HG02610 (cell line): ENCODE measurements at regions not wholly inside any gene's neighbourhood (a gene's known extent, or its start where the extent isn't known, plus 50 kb on each side); places are given as distances from the start of the nearest gene placed in this dataset.

Experiments
- ATAC-seq: cut with Tn5 transposase; IDR thresholded peaks from one replicate; pipeline ENCODE4 v1.9.1; 2021; ENCODE audit warnings: mild to moderate bottlenecking, moderate library complexity; ENCODE audit not compliant: unreplicated experiment

DNA sequence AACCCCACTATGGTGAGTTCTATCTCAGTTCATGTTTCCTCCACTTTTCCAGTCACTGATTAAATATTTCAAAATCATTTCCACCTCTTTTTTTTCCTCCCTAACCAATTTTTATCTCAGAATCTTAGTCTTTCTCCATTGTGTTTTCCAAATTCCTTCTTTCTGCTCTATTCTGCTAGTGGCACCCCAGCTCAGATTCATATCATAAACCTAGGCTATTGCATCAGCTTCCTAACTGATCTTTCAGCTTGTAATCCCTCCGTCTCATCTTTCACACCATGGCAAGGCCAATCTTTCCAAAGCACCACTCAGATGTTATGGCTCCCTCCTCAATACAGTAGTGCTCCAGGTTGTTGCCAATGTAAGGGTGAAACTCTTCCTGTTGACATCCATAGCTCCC lies 631.9 kb downstream of the PLPP3 start:
- no peak for ATAC-seq

DNA sequence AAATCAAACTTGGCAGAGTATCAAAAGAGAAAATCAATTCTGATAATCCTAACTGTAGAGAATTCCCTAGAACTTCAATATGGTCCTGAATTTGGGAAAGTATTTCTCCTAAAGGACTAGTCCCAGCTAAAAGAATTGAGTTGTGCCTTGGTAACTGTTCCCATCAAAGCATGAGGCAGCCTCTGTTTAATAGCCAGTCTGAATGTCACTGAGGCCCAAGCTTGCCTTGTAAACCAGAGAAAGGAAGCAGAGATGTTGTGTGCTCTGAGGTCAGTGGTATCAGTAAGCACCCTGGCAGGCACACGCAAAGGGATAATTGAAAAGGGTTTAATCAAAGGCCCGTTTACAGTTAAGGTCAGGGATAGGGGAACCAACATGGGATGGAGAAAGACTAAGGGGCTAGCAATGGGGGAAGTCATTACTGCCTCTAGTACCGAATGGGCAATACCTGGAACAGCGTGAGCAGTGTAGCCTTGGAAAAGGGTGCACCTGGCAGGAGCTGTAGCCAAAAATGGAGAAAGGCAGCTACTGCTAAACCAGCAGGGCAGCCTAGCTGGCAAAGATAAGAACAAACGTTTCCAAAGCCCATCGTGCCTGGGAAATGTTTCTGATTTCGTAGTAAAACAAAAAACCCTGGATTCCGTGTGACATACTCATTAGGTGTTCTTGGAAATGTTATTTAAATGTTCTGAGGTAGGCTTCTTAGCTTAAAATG lies 635.5 kb downstream of the PLPP3 start:
- no peak for ATAC-seq

DNA sequence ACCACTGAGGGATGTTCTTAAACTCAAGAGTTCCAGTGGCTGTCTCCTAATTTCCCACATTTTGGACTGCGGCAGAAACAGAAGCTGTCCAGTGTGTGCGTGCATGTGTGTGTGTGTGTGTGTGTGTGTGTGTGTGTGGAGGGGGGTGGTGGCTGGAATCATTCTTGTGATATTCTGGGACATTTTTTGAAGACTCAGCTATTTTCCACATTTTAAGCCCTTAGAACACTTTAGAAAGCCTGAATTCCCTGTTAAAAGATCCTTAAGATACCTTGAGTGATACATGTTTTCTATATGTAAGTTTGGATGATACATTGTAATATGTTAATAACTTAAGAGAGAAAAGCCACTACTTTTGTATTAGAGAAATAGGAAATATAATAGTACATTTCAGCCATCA lies 636.4 kb downstream of the PLPP3 start:
- no peak for ATAC-seq

DNA sequence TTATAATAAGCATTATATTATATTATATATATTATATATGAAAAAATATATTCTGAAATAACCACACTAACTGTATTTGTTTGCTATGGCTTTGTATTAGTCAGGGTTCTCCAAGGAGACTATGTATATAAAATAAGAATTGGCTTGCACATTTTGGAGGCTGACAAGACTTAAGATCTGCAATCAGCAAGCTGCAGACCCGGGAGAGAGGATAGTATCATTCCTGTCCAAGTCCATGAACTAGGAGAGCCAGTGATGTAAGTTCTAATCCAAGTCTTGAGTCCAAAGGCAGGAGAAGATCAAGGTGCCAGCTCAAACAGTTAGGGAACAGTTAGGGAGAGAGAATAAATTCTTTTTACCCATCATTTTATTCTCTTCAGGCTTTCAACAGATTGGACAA lies 639.5 kb downstream of the PLPP3 start:
- ATAC-seq = no peak

DNA sequence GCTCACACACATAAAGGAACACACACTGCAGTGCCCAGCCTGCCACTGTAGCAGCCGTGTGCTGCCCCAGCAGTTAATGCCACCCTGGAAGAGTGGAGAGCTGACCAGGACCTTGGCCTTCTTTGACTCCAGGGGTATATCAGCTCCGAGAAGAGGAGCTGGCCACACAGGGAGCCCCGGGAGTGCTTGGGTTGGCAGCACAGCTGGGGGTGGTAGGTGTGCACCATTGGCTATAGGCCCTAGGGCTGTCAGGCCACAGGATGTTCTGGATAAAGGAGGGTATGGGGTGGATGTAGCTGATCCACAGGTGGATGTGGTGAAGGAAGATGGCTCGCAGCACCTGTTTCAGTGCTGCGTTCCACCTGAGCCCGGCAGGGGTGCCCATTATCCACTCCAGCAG lies 640.5 kb downstream of the PLPP3 start:
- ATAC-seq = no peak

DNA sequence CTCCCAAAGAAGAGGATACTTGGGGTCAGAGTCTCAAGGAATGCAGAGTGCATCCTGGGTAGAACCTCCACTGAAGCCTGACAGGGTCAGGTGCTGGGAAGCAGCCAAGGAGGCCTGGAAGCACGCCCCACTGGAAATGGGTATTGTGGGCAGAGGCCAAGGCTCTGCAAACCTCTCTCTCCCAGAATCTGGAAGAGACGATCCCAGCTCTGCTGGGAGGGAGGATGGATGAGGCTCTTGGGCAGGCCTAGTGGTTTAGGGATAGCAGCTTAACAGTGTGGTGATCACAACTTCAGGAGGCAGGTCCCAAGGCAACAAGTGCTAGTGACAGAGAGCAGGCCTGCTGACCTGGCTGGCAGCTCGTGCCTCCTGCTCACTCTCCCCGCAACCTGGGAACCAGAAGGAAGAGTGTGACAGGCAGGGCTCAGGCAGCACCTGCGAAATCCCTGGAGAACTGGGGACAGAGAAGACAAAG lies 641.0 kb downstream of the PLPP3 start:
- ATAC-seq = no peak

DNA sequence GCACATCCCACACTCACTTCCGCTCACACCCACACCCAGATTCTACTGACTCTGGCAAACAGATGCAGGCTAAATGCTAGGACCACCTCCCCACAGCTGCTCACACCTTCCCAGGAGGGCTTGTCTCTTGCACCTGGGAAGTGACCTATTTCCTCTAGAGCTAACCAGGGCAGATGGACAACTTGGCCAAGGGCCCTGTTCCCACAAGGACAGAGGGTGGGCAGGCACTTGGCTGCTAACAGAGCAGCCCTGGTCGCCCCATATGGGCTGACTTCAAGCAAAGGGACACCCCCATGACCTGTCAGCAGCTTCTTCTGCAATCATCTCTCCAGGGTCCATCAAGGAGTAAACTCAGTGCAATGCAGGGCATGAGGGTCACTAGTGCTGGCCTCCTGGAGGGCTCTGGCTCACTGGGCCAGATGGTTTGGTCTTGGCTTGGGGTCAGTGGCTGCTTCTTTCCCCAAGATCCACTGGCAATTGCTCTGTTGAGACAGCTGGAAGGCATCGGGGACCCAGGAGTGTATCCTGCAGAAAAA lies 641.5 kb downstream of the PLPP3 start:
- ATAC-seq = no peak

DNA sequence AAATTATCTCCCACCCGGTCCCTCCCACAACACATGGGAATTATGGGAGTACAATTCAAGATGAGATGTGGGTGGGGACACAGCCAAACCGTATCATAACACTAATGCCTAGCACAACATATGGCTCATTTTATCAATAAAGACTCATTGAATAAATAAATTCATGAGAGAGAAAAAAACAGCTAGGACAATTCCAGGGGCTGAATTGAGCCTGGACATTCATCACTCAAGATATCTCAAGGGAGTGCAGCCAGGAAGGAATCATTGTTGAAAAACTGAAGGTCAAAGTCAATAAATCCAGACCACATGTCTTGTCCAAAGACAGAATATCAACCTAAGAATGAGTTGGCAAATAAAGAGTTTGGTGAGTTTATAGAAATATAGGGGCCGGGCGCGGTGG lies 644.1 kb downstream of the PLPP3 start:
- no peak for ATAC-seq

GRCh38 chr1:55932402-55932801 lies 647.0 kb downstream of the PLPP3 start:
- ATAC-seq = no peak

- ATAC-seq = no peak
Measured at GRCh38 chr1:55931081-55931940, 648.1 kb downstream of the PLPP3 start.

DNA sequence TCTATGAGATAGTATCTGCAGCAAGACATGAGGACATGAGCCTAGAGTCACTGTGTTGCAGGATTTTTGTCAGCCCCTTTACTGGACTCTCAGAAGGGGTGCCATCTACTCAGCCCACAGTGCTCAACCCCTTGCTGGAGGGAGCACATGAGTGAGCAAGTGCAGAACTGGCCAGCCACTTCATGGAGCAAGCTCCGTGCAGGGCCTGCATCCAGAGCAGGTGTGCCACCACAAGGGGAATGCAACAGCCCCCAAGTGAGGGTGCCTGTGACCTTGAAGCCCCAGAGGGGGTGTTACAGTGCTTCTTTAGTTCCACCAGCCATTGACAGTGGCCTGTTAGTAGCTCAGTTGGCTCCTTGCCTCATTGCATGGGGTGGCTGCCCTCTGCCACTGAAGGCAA lies 649.7 kb downstream of the PLPP3 start:
- no peak for ATAC-seq

GRCh38 chr1:55928576-55928975 lies 650.8 kb downstream of the PLPP3 start:
- ATAC-seq = no peak

- ATAC-seq = no peak
Measured at GRCh38 chr1:55927702-55928290, 651.6 kb downstream of the PLPP3 start.

DNA sequence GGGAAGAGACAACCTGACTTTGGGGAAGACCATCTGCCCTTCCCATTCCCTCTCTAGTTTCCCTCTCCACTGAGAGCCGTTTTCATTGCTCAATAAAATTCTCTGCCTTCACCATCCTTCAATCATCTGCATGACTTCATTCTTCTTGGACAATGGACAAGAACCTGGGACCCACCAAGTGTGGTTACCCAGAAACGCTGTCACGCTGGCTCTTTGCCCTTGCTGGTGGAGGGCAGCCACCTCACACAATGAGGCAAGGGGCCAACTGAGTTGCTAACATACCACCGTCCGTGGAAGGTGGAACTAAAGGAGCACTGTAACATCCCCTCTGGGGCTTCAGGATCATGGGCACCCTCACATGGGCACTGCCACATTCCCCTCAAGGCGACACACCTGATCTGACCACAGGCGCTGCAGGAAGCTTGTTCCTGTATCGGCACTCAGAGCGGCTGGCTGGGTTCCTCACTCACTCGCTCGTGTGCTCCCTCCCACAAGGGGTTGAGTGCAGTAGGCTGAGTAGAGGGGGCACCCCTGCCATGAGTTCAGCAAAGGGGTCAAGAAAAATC lies 652.4 kb downstream of the PLPP3 start:
- no peak for ATAC-seq

- no peak for ATAC-seq
Measured at GRCh38 chr1:55916907-55917306, 662.5 kb downstream of the PLPP3 start.

DNA sequence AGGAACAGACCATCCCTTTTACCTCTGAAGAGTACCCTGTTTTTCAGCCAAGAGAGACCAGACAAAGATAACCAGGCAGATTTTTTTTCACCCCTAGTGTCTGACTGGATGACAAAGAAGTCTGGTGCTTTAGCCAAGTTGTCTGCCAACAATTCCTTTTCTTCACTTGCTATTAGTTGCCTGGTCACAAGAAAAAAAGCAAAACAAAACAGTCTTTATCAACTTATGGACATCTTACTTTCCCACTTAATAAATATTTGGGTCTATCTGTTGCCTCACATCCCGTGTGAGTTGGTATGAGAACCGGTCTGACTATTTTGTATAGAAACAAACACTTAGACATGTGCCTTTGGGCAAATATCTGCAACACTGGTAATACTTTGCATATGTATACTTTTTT lies 662.9 kb downstream of the PLPP3 start:
- ATAC-seq = no peak

- no peak for ATAC-seq
Measured at GRCh38 chr1:55913565-55913964, 665.8 kb downstream of the PLPP3 start.

- no peak for ATAC-seq
Measured at GRCh38 chr1:55912438-55912837, 666.9 kb downstream of the PLPP3 start.

- ATAC-seq = no peak
Measured at GRCh38 chr1:55904541-55904940, 674.8 kb downstream of the PLPP3 start.

GRCh38 chr1:55898181-55898580 lies 681.2 kb downstream of the PLPP3 start:
- no peak for ATAC-seq

DNA sequence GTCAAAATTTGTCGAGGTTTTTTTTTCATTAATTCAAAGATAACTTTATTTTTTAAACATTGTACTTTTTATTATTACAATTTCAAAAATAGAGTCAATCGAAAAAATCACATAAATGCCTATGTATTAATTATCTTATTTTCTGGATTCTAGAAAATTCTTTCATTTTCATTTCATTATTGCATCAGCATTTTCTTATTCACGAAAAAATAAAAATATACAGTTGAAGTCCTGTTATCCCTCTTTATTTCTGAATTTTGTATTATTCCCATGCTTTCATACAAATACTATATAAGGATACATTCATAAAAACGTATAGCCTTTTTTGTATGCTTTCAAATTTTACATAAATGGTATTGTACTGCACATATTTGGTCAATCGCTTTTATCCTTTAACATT lies 681.0 kb upstream of the USP24 start:
- ATAC-seq = no peak
